Smooth muscle cell (in vitro differentiated cells): ENCODE measurements at regions not wholly inside any gene's neighbourhood (a gene's known extent, or its start where the extent isn't known, plus 50 kb on each side); places are given as distances from the start of the nearest gene placed in this dataset.

ENCODE experiments used
- DNase-seq: peaks from one replicate; lab custom pipeline; 2025; ENCODE audit not compliant: unreplicated experiment; lab: John Stamatoyannopoulos, UW
- H2AFZ ChIP-seq: fragments of 200-600 bp; sonication (generic); 2 replicates; pipeline ENCODE4 v1.6.0; 2016; ENCODE audit warnings: antibody characterized with exemption, low read depth, mild to moderate bottlenecking
- H3F3A ChIP-seq: fragments of 200-600 bp; sonication (generic); 2 replicates; pipeline ENCODE4 v1.6.0; 2017; ENCODE audit warnings: antibody characterized with exemption, low read depth
- H3K27ac ChIP-seq: fragments of 200-600 bp; sonication (generic); 2 replicates; pipeline ENCODE4 v1.5.1; 2016; ENCODE audit warnings: low read depth, mild to moderate bottlenecking
- H3K27me3 ChIP-seq: fragments of 200-600 bp; sonication (generic); 2 replicates; pipeline ENCODE4 v1.6.1; 2016; ENCODE audit warnings: low read depth, mild to moderate bottlenecking
- H3K36me3 ChIP-seq: fragments of 200-600 bp; sonication (generic); 2 replicates; pipeline ENCODE4 v1.5.1; 2016; ENCODE audit warnings: low read depth
- H3K4me1 ChIP-seq: fragments of 200-600 bp; sonication (generic); 2 replicates; pipeline ENCODE4 v1.5.1; 2016; ENCODE audit warnings: low read depth
- H3K4me2 ChIP-seq: fragments of 200-600 bp; sonication (generic); 2 replicates; pipeline ENCODE4 v1.6.0; 2016; ENCODE audit warnings: mild to moderate bottlenecking
- H3K4me3 ChIP-seq: fragments of 200-600 bp; sonication (generic); 2 replicates; pipeline ENCODE4 v1.5.1; 2016; ENCODE audit warnings: mild to moderate bottlenecking
- H3K79me2 ChIP-seq: fragments of 200-600 bp; sonication (generic); 2 replicates; pipeline ENCODE4 v1.6.0; 2016; ENCODE audit warnings: low read depth, mild to moderate bottlenecking
- H3K9ac ChIP-seq: fragments of 200-600 bp; sonication (generic); 2 replicates; pipeline ENCODE4 v1.6.0; 2016; ENCODE audit warnings: low read depth
- H3K9me3 ChIP-seq: fragments of 200-600 bp; sonication (generic); replicated peaks from 2 replicates; pipeline ENCODE4 v1.5.1; 2016; ENCODE audit warnings: low read depth
- H4K20me1 ChIP-seq: fragments of 200-600 bp; sonication (generic); 2 replicates; pipeline ENCODE4 v1.6.0; 2016; ENCODE audit warnings: low read depth
- WGBS: methylation state at CpG from one replicate; pipeline ENCODE4 v1.1.7; 2016; ENCODE audit warnings: low lambda C conversion rate; 5-methylcytosine and 5-hydroxymethylcytosine counted together
- TF ChIP-seq, protein P1 (sequence below): fragments of 200-600 bp; sonication (generic); IDR thresholded peaks from 2 replicates; pipeline ENCODE4 v1.5.1; 2017; ENCODE audit warnings: borderline replicate concordance, mild to moderate bottlenecking, antibody characterized with exemption; ENCODE audit not compliant: insufficient read depth, poor library complexity, severe bottlenecking

GRCh38 chr2:9065901-9066300 lies 62.4 kb upstream of the MBOAT2 start:
- Histone ChIP-seq H3K79me2 (no peaks in the 10 kb centered on the region), H2AFZ (no peak overlapping the region), H3K27me3 (no peaks in the 10 kb centered on the region), H4K20me1 (no peaks in the 10 kb centered on the region), H3K36me3 (no peaks in the 10 kb centered on the region), H3K9ac (no peak overlapping the region), H3F3A (no peaks in the 10 kb centered on the region), H3K4me3 (no peak overlapping the region), H3K4me1 (no peaks in the 10 kb centered on the region), H3K9me3 (peaks cover 10% of the 10 kb centered on the region), H3K4me2 (no peak overlapping the region), H3K27ac (no peak overlapping the region)
- 90% methylated on average over 1 of the region's 1 CpG for WGBS
- TF ChIP-seq, protein P1, sequence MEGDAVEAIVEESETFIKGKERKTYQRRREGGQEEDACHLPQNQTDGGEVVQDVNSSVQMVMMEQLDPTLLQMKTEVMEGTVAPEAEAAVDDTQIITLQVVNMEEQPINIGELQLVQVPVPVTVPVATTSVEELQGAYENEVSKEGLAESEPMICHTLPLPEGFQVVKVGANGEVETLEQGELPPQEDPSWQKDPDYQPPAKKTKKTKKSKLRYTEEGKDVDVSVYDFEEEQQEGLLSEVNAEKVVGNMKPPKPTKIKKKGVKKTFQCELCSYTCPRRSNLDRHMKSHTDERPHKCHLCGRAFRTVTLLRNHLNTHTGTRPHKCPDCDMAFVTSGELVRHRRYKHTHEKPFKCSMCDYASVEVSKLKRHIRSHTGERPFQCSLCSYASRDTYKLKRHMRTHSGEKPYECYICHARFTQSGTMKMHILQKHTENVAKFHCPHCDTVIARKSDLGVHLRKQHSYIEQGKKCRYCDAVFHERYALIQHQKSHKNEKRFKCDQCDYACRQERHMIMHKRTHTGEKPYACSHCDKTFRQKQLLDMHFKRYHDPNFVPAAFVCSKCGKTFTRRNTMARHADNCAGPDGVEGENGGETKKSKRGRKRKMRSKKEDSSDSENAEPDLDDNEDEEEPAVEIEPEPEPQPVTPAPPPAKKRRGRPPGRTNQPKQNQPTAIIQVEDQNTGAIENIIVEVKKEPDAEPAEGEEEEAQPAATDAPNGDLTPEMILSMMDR: no peak
- DNase-seq: no peak

GRCh38 chr2:9063023-9063606 lies 59.6 kb upstream of the MBOAT2 start:
- no peaks in the 10 kb centered on the region for H3K79me2 ChIP-seq
- H3K4me1 ChIP-seq: no peaks in the 10 kb centered on the region
- no peaks in the 10 kb centered on the region for H3K27me3 ChIP-seq
- H3K4me2 ChIP-seq: no peak overlapping the region
- no peak for DNase-seq
- peaks cover 8% of the 10 kb centered on the region for H3F3A ChIP-seq
- TF ChIP-seq, protein P1: no peak
- H2AFZ ChIP-seq: peak overlapping the region; percentile 38
- no peak overlapping the region for H3K27ac ChIP-seq
- no peaks in the 10 kb centered on the region for H4K20me1 ChIP-seq
- WGBS: 26% methylated on average over 2 of the region's 2 CpGs
- peaks cover 10% of the 10 kb centered on the region for H3K9me3 ChIP-seq
- H3K4me3 ChIP-seq: no peak overlapping the region
- no peaks in the 10 kb centered on the region for H3K36me3 ChIP-seq
- H3K9ac ChIP-seq: no peak overlapping the region

DNA sequence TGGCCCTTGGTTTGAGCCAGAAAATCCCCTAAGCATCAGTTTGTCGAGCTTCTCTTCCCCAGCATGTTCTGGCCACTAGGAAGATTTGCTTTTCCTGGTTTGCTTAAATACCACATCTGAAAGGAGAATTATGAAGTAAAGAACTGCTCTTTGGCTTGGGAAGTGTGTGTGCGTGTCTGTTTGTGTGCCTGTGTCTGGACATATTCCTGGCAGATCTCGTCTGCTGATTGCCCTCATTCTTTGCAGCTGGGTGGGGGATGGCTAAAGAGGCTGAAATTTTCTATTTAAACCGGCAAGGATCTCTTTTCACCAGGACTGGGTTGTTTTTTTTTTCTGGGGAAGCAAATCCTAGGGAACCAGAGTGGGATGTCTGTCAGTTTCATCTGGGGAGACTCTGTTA lies 57.3 kb upstream of the MBOAT2 start:
- Histone ChIP-seq H3K4me2 (no peak overlapping the region), H3K79me2 (no peaks in the 10 kb centered on the region), H3K27ac (peak overlapping the region; percentile 55), H3K4me1 (no peaks in the 10 kb centered on the region), H3F3A (peaks cover 8% of the 10 kb centered on the region), H3K36me3 (no peaks in the 10 kb centered on the region), H3K9me3 (no peaks in the 10 kb centered on the region), H3K4me3 (no peak overlapping the region), H3K9ac (no peak overlapping the region), H4K20me1 (no peaks in the 10 kb centered on the region), H2AFZ (peak overlapping the region; percentile 39), H3K27me3 (no peaks in the 10 kb centered on the region)
- DNase-seq: no peak
- WGBS: 21% methylated on average over 4 of the region's 4 CpGs
- TF ChIP-seq, protein P1: no peak
